ENCODE measurements at regions not wholly inside any gene's neighbourhood (a gene's known extent, or its start where the extent isn't known, plus 50 kb on each side); places are given as distances from the start of the nearest gene placed in this dataset.

DNA sequence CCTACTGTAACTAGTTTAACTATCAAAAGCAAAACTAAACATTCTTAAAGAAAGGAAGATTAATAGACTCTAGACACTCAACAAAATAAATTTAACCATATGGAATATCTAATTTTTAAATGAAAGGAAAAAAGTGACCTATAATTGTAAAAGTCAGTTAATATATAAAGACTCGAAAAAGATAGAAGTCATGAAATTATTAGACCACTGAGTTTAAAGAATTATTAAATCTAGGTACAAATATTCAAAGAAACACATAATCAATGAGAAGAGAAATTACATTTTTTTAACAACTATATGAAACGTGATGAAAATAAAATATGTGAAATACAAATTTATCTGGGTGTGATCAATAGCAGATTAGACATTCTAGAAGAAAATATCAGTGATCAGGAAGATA lies 706.8 kb upstream of the PCDH20 start:
- TF ChIP-seq, protein P1, sequence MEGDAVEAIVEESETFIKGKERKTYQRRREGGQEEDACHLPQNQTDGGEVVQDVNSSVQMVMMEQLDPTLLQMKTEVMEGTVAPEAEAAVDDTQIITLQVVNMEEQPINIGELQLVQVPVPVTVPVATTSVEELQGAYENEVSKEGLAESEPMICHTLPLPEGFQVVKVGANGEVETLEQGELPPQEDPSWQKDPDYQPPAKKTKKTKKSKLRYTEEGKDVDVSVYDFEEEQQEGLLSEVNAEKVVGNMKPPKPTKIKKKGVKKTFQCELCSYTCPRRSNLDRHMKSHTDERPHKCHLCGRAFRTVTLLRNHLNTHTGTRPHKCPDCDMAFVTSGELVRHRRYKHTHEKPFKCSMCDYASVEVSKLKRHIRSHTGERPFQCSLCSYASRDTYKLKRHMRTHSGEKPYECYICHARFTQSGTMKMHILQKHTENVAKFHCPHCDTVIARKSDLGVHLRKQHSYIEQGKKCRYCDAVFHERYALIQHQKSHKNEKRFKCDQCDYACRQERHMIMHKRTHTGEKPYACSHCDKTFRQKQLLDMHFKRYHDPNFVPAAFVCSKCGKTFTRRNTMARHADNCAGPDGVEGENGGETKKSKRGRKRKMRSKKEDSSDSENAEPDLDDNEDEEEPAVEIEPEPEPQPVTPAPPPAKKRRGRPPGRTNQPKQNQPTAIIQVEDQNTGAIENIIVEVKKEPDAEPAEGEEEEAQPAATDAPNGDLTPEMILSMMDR (conservative IDR thresholded peaks at IDR 0.05): no peak
- TF ChIP-seq ZFX (IDR thresholded peaks at IDR 0.05): no peak

All from C4-2B (cell line).